ENCODE measurements at regions not wholly inside any gene's neighbourhood (a gene's known extent, or its start where the extent isn't known, plus 50 kb on each side); places are given as distances from the start of the nearest gene placed in this dataset.

- TF ChIP-seq, protein P1, sequence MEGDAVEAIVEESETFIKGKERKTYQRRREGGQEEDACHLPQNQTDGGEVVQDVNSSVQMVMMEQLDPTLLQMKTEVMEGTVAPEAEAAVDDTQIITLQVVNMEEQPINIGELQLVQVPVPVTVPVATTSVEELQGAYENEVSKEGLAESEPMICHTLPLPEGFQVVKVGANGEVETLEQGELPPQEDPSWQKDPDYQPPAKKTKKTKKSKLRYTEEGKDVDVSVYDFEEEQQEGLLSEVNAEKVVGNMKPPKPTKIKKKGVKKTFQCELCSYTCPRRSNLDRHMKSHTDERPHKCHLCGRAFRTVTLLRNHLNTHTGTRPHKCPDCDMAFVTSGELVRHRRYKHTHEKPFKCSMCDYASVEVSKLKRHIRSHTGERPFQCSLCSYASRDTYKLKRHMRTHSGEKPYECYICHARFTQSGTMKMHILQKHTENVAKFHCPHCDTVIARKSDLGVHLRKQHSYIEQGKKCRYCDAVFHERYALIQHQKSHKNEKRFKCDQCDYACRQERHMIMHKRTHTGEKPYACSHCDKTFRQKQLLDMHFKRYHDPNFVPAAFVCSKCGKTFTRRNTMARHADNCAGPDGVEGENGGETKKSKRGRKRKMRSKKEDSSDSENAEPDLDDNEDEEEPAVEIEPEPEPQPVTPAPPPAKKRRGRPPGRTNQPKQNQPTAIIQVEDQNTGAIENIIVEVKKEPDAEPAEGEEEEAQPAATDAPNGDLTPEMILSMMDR (IDR thresholded peaks at IDR 0.05), result no peak
- TF ChIP-seq POLR2A (IDR thresholded peaks at IDR 0.05) (no peak), EP300 (IDR thresholded peaks at IDR 0.05) (no peak)
These were observed 777.8 kb upstream of the NRSN1 start for GRCh38 chr6:23348185-23348584.

Measured in sigmoid colon (tissue), 4 donors.